Natural killer cell (primary cell): ENCODE measurements at regions not wholly inside any gene's neighbourhood (a gene's known extent, or its start where the extent isn't known, plus 50 kb on each side); places are given as distances from the start of the nearest gene placed in this dataset.

Source experiments
- ATAC-seq, 3 donors: fragments of 150-1000 bp in 2 of 3; fragments of 200-7000 bp in 1 of 3; cut with Tn5 transposase; 1 replicate in 1 of 3; 2 replicates in 2 of 3; pipeline ENCODE4 v1.10.0; 2021; ENCODE audit warnings: mild to moderate bottlenecking in 2 of 3, moderate library complexity in 2 of 3
- DNase-seq, 2 donors: peaks; one replicate each; pipeline versions ENCODE4 v3.0.0 to v3.0.0-alpha.2; 2013 to 2021; ENCODE audit warnings: mixed read lengths in 1 of 2
- H3K27ac ChIP-seq: one replicate; pipeline ENCODE4 v1.5.1; 2013; ENCODE audit warnings: mild to moderate bottlenecking, low read length
- H3K27me3 ChIP-seq: one replicate; pipeline ENCODE4 v1.6.1; 2013; ENCODE audit warnings: low read length; ENCODE audit not compliant: control insufficient read depth, insufficient read depth
- H3K36me3 ChIP-seq: one replicate; pipeline ENCODE4 v1.6.1; 2013; ENCODE audit warnings: low read length; ENCODE audit not compliant: control insufficient read depth, insufficient read depth
- H3K4me1 ChIP-seq: one replicate; pipeline ENCODE4 v1.6.1; 2013; ENCODE audit warnings: low read length; ENCODE audit not compliant: control insufficient read depth, insufficient read depth
- H3K4me3 ChIP-seq: one replicate; pipeline ENCODE4 v1.5.1; 2013; ENCODE audit warnings: low read length
- H3K9me3 ChIP-seq: one replicate; pipeline ENCODE4 v1.6.1; 2013; ENCODE audit warnings: low read length; ENCODE audit not compliant: control insufficient read depth, insufficient read depth
- H3K27ac Mint-ChIP-seq, 2 donors: one replicate each; pipeline ENCODE4 v1.8.0; 2022; ENCODE audit warnings: mild to moderate bottlenecking in 2 of 2, mixed read lengths in 2 of 2, moderate library complexity in 1 of 2
- H3K27me3 Mint-ChIP-seq, 2 donors: one replicate each; pipeline ENCODE4 v1.8.0; 2022; ENCODE audit warnings: low read depth in 2 of 2, mixed read lengths in 2 of 2
- H3K36me3 Mint-ChIP-seq: one replicate; pipeline ENCODE4 v1.8.0; 2022; ENCODE audit warnings: mixed read lengths
- H3K4me1 Mint-ChIP-seq, 2 donors: one replicate each; pipeline ENCODE4 v1.8.0; 2022; ENCODE audit warnings: mixed read lengths in 2 of 2
- H3K4me3 Mint-ChIP-seq: one replicate; pipeline ENCODE4 v1.8.0; 2022; ENCODE audit warnings: mild to moderate bottlenecking, moderate library complexity, mixed read lengths
- H3K9me3 Mint-ChIP-seq, 2 donors: one replicate each; pipeline ENCODE4 v1.8.0; 2022; ENCODE audit warnings: mixed read lengths in 2 of 2
- WGBS: methylation state at CpG from one replicate; pipeline ENCODE4 v1.1.7; 2013; ENCODE audit warnings: missing lambda C conversion rate; ENCODE audit not compliant: insufficient coverage; 5-methylcytosine and 5-hydroxymethylcytosine counted together
- intact Hi-C: fragments of 100-400 bp; cut with micrococcal nuclease; formaldehyde crosslinking; loops from one replicate; pipeline ENCODE4 v1.14.2; 2022
- TF ChIP-seq, protein P1 (sequence below): fragments of 200-600 bp; IDR thresholded peaks from one replicate; pipeline ENCODE4 v1.8.0; 2022; ENCODE audit warnings: antibody characterized with exemption

DNA sequence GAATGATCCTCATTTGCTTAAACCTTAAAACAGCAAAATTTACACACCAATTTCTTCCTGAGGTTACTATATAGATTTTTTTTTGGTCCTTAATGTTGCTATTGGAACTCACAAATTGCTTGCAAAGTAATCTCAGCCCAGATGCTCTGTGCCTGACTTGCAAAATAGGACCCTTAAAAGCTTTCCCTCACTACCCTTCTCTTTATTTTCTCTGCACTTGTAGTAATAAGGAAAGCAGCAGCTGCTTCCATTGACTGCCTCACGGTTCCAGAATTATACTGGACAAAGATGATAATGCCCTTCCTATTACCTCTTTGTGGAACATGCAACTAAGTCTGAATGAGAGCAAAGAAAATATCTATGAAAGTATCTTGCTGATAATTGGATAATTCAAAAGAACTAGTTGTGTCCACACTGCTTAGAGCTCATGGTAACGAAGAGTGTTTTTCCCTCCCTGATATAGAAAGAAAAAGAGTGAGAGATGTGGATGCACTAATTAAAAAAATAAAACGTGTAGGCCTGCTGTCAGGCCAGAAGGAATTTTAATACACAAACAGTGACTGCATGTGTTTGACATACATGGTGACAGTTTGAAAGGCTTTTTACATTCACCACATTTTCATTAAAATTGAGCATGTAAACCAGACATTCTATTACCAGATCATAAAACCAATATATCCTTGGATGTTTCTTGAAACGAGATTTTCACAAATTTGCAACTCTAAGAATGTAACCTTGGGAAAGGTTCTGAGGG lies 783.1 kb downstream of the GBE1 start:
- no peak overlapping the region for H3K27ac Mint-ChIP-seq
- Histone ChIP-seq H3K27ac (no peak overlapping the region), H3K36me3 (no peaks in the 10 kb centered on the region), H3K4me1 (no peaks in the 10 kb centered on the region), H3K27me3 (no peaks in the 10 kb centered on the region), H3K9me3 (peaks cover 8% of the 10 kb centered on the region), H3K4me3 (no peak overlapping the region)
- peaks cover 12 to 22% of the 10 kb centered on the region in 2 donors for H3K9me3 Mint-ChIP-seq
- peaks cover 16% of the 10 kb centered on the region for H3K36me3 Mint-ChIP-seq
- intact Hi-C loops, result no loop called here
- H3K27me3 Mint-ChIP-seq, result no peaks in the 10 kb centered on the region
- no peak for ATAC-seq
- H3K4me1 Mint-ChIP-seq, result no peaks in the 10 kb centered on the region
- DNase-seq, result no peak
- TF ChIP-seq, protein P1, sequence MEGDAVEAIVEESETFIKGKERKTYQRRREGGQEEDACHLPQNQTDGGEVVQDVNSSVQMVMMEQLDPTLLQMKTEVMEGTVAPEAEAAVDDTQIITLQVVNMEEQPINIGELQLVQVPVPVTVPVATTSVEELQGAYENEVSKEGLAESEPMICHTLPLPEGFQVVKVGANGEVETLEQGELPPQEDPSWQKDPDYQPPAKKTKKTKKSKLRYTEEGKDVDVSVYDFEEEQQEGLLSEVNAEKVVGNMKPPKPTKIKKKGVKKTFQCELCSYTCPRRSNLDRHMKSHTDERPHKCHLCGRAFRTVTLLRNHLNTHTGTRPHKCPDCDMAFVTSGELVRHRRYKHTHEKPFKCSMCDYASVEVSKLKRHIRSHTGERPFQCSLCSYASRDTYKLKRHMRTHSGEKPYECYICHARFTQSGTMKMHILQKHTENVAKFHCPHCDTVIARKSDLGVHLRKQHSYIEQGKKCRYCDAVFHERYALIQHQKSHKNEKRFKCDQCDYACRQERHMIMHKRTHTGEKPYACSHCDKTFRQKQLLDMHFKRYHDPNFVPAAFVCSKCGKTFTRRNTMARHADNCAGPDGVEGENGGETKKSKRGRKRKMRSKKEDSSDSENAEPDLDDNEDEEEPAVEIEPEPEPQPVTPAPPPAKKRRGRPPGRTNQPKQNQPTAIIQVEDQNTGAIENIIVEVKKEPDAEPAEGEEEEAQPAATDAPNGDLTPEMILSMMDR, result no peak
- H3K4me3 Mint-ChIP-seq, result no peak overlapping the region
- 64% methylated on average over 2 of the region's 4 CpGs for WGBS

DNA sequence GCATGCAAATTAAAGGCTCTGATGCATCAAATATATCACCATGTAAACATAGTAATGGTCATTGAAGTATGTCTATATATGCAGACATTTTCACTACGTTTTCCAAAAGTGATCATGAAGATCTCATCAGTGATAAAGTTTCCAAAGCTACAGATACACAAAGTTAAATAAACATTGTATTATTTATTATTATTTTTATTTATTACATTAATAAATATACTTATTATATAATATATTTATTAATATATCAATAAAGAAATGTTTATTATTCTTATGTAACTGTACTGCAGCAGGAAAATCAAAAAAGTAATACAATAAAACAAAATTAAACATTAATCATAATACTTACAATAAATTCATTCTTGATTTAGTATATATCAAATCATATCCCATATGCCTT lies 791.2 kb downstream of the GBE1 start:
- peaks cover 13 to 16% of the 10 kb centered on the region in 2 donors for H3K9me3 Mint-ChIP-seq

DNA sequence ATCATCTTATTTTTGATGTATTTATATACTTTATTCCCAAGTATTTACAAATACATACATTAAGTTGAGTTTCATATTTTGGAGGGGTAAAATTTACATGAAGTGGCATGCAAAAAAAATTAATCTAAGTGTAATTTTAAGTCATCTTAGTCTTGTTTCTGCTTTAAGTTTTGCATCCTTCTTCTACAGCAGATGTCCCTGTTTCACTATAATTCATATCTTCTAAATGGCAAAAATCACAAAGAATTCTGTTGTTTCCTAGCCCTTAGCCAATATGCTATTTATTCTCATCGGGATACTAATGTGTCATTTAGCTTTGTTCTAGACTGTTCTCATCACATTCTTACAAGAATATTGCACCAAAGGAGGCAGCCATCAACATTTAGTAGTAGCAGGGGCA lies 831.9 kb downstream of the GBE1 start:
- no peak overlapping the region for H3K4me3 Mint-ChIP-seq
- H3K4me1 Mint-ChIP-seq, result no peaks in the 10 kb centered on the region
- peaks cover 4% of the 10 kb centered on the region for H3K9me3 ChIP-seq
- no peaks in the 10 kb centered on the region for H3K27me3 Mint-ChIP-seq
- intact Hi-C loops, result no loop called here
- H3K36me3 Mint-ChIP-seq, result peaks cover 8% of the 10 kb centered on the region
- H3K27ac Mint-ChIP-seq, result no peak overlapping the region
- H3K9me3 Mint-ChIP-seq, result peaks cover 6 to 7% of the 10 kb centered on the region in 2 donors
- H3K4me1 ChIP-seq, result no peaks in the 10 kb centered on the region
- ATAC-seq (no peak), DNase-seq (no peak)
- H3K27me3 ChIP-seq, result no peaks in the 10 kb centered on the region
- no peak overlapping the region for H3K4me3 ChIP-seq
- H3K36me3 ChIP-seq, result no peaks in the 10 kb centered on the region
- WGBS, result 100% methylated on average over 1 of the region's 1 CpG
- TF ChIP-seq, protein P1, result no peak
- H3K27ac ChIP-seq, result no peak overlapping the region

More for the DNA sequence above, 791.2 kb downstream of the GBE1 start:
- no peaks in the 10 kb centered on the region for H3K4me1 ChIP-seq
- no peak overlapping the region for H3K4me3 ChIP-seq
- H3K9me3 ChIP-seq, result peaks cover 3% of the 10 kb centered on the region
- WGBS, result no CpG with 5 or more reads among the region's 1 CpG
- Mint-ChIP-seq H3K27me3 (no peaks in the 10 kb centered on the region), H3K4me3 (no peak overlapping the region), H3K4me1 (no peaks in the 10 kb centered on the region), H3K36me3 (no peaks in the 10 kb centered on the region), H3K27ac (no peak overlapping the region)
- H3K27me3 ChIP-seq, result no peaks in the 10 kb centered on the region
- intact Hi-C loops, result no loop called here
- H3K27ac ChIP-seq, result no peak overlapping the region
- no peaks in the 10 kb centered on the region for H3K36me3 ChIP-seq
- no peak for DNase-seq
- ATAC-seq, result no peak
- TF ChIP-seq, protein P1, result no peak

DNA sequence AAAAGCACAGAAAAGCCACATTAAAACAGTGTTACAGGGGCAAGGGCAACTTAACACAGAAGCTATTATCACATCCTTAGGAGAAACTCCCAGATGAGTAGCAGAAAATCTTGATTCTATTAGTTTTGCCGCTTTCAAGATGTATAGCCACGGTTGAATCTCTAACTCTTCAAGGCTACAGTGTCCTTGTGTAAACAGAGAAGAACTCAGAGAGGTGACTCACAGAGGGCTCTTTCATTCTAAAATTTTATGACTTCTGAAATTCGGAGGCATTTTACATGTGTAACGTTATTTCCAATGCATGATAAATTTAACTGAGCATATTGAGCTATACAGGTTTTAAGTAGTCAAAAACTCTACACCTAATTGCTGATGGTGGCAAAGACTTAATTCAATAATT lies 846.6 kb downstream of the GBE1 start:
- Histone ChIP-seq H3K9me3 (no peaks in the 10 kb centered on the region), H3K27ac (no peak overlapping the region), H3K27me3 (no peaks in the 10 kb centered on the region), H3K36me3 (no peaks in the 10 kb centered on the region), H3K4me1 (no peaks in the 10 kb centered on the region), H3K4me3 (no peak overlapping the region)
- intact Hi-C loops, result no loop called here
- Mint-ChIP-seq H3K4me3 (no peak overlapping the region), H3K36me3 (peaks cover 3% of the 10 kb centered on the region), H3K4me1 (no peaks in the 10 kb centered on the region), H3K27ac (no peak overlapping the region), H3K27me3 (no peaks in the 10 kb centered on the region), H3K9me3 (peaks cover 3 to 8% of the 10 kb centered on the region in 2 donors)
- ATAC-seq (no peak), DNase-seq (no peak)
- TF ChIP-seq, protein P1, result no peak
- WGBS, result 77% methylated on average over 2 of the region's 4 CpGs
